ENCODE measurements at regions not wholly inside any gene's neighbourhood (a gene's known extent, or its start where the extent isn't known, plus 50 kb on each side); places are given as distances from the start of the nearest gene placed in this dataset.
"Not testable (repeated sequence)": the region's sequence is repeated elsewhere in the genome, so short reads cannot be mapped to it uniquely, and the experiment has no call there.

DNA sequence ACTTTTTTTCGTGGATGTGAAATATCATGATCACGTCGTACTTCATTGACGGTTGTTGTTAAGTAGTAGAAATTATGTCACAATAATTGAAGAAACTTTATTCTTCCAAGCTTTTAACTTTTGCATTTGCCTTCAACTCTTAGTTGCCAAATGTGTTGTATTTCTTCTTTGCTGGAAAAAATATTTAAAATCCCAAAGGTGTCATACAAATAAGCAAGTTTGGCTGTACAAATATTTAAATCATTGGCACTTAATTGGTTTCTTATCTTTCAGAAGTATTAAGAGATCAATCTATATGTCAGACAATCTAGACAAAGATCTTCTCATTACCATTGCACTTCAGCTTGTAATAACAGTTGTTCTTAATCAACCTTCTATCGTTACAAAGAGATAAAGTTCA lies 204.0 kb upstream of the HDAC4 start:
- peak; percentile 62 to 71 for DNase-seq

DNA sequence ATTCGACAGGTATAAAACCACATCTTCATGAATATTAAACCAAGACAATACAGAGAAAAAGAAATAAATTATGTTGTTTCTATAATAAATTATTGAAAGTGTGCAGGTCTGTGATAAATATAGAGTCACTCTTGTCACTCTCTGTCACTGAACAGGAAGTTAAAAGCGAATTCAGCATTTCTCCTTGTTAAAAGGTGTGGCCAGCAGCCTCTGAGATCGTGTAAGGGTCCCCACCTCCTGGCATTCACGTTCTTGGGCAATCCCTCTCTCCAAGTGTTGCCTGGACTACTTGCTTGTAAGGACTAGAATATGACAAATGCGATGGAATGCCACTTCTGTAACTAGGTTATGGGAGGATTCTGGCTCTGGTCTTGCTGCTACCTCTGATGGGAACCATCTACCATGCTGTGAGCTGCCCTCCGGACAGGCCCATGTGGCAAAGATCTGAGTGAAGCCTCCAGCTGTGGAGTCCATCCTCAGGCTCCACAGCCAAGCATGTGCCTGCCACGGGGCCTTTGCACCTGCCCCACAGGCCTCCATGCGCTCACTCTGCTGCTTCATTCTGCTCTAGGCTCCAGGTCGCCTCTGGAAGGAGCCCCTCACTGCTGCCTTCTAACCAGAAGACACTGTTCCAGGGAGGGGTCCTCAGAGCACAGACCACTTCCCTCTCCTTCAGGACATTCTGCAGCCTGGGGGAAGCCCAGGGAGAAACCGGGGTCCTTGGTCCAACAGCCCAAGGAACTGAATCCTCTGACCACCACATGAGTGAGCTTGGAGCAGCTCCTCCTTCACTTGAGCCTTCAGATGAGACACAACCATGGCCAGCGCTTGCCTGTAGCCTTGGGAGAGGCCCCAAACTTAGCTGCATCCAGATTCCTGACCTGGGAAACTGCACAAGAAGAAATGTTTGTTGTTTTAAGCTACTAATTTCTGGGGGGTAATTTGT lies 202.9 kb upstream of the HDAC4 start:
- no peak for DNase-seq

DNA sequence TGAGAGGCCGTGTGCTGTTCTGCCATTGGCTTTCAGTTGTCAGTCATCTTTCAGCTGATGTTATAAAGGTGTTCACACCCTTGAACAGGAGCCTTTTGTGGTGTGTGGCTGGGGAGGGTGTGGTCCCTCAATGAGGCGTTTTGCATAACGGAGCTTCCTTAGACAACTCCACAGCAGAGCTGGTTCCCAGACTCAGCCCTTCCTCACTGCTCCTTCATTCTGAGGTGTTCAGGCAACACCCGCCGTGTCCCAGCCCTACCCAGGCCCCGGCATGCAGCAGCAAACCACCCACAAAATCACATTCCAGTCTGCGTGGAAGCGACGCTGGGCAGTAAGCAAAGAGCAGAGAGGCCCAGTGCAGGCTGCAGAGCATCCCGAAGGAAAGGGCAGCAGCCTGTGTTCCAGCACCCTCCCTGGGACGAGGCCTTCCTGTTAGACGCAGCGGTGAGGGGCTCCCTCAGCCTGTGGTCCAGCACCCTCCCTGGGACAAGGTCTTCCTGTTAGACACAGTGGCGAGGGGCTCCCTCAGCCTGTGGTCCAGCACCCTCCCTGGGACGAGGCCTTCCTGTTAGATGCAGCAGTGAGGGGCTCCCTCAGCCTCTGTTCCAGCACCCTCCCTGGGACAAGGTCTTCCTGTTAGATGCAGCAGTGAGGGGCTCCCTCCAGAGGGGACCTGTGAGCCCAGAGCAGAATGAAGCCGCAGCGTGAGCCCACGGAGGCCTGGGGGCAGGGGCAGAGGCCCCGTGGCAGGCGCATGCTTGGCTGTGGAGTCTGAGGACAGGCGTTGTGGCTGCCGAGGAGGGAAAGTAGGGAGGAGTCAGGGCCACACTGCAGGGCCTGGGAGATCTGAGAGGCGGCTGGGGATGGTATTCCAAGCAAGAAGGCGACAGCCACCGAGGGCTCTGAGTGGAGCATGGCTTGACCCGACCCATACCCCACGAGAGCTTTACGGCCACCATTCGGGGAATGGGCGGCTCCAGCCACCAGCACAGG lies 201.8 kb upstream of the HDAC4 start:
- no peak for DNase-seq

DNA sequence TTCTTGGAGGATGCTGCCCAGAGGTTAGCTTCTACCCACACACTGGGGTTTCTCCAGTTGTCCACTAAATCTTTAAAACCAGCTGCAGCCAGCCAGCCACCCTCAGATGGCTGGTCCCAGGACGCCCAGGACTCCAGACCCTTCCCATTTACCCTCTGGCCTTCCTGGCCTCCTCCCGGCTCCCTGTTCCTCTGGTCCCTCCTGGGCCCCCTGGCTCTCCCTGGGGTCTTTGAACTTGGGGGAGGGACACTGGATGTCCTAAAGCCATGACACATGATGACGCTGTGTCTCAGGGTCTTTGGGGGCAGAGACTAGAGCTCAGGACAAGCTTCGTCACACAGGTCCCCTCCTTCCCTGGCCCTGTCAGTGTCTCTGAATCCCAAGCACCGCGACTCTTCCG lies 201.1 kb upstream of the HDAC4 start:
- no peak for DNase-seq

DNA sequence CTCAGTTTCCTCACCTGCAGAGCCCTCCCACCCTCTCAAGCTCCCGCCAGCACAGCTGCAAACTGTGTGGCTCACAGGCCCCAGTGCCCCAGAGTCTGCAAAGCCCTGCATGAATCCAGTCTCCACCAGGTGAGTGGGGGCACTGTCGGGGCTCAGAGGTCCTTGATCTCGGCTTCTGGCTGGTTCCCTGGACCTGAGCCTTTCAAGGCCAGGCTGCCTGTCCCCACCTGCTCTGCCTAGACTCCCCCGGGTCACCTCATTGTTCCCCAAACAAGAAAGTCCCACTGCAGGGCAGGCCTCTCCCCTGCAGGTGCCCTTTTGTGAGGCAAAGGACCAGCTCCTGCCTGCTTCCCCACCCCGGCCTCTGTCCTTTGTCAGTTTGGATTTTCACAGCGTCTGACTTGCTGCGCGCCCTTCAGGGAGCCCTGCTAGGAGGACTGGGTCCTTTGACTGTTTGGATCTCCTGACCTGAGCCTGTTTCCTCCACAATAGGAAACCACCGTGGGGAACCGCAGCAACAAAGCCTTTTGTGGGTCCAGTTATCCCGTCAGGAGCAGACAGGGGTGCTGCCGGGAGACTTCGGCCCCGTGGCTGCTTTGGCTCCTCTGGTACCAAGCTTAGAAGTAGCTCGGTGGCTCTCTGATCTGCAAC lies 200.5 kb upstream of the HDAC4 start:
- no peak for DNase-seq

DNA sequence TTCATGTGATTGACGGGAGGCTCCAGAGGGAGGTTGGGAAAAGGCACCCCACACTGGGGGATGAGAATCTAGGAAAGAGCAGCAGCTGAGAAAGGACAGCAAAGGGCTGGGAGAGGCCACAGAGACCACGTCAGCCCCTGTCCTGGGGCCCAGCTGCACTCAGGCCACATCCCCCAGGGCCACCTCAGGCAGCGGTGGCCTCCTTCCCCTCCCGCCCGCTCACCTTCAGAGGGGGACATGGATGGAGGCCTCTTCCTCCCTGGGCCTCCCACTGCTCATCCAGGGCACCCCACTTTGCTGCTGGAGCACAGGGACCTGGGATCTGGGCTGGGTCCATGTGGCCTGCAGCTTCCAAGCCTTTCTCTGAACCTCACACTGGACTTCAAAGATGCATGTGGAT lies 199.8 kb upstream of the HDAC4 start:
- DNase-seq: no peak

DNA sequence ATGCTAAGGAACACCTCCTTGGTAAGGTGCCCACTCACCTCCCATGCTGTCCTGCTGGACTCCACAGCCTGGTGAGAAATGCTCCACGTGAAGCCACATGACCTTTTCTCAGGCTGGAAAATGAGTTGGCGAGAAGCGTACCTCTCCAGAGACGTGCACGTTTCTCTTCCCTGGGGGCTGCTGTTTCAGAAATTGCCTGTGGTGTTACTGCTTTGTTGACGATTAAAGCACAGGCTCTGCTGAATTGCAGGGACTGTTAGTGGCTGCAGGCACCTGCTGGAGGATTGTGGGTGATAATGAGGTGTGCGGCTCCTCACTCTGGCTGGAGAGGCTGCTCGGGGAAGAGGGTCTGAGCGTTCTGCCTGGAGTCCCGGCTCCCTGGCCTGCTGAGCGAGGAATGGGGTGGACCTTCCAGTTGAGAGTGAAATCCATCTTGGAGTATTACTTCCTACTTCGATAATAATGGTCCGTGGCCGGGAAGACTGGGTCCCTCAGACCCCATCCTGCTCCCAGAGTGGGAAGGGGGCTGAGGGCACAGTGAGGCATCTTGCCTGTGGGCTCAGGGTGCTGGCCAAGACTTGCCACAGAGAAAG lies 199.3 kb upstream of the HDAC4 start:
- DNase-seq: no peak

DNA sequence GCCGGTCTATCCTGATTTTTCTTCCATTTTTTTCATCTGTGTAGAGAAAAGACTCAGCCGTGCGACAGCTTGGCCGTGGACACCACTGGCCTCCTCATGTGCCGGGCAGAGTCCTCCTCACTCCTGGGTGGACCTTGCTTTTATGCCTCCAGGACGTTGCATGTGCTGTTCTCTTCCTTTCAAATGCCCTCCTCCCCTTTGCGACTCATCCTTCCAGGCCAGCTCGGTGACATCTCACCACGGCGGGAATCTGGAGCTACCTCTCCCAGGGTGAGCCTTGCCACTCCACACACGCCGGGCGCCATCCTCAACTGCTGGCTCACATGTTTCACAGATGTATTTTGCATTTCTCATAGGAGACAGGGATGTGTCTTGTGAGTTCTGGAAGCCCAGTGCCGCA lies 198.5 kb upstream of the HDAC4 start:
- no peak for DNase-seq

DNA sequence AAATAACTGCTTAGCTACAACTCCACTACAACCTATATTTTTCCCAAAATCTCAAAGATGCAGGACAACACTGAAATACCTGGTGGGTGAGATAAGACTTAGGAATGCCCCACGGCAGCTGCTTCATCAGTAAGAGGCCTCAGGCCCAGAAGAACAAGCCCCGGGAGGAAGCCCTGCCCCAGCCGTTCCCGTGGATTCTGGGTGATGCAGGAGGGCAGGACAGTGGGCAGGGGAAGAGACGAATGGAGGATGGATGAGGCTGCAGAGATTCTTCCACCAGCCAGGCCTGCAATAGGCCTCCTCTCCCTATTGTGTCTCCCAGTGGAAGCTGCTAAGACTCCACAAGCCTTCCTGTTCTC lies 197.9 kb upstream of the HDAC4 start:
- DNase-seq: no peak

DNA sequence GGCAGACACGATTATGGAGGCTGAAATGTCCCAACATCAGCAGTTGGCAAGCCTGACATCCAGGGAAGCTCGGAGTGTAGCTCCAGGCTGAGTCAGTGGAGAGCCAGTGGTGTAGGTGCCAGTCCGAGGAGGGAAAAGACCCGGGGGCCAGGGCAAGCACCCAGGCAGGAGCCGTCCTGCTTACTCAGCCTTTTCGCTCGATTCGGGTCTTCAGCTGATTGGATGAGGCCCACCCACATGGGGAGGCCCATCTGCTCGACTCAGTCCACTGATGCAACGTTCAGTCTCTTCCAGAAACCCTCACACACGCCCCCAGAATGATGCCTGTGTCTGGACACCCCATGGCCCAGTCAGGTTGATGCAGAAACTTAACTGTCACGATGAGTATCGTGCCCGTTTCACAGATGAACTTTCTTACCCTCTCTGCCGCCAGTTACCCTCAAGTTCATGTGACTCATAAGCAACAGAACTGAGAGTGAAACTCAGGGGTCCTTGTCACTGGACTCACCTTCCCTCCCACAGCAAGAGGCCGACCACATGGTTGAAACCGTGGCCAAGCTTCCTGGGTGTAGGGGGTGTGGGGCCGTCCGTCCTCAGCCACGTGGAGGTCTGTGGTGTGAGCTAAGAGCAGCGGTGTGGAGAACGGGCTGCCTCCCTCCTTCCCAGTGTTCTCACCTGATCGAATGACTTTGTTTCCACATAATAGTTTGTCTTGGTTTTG lies 197.4 kb upstream of the HDAC4 start:
- DNase-seq: no peak

DNA sequence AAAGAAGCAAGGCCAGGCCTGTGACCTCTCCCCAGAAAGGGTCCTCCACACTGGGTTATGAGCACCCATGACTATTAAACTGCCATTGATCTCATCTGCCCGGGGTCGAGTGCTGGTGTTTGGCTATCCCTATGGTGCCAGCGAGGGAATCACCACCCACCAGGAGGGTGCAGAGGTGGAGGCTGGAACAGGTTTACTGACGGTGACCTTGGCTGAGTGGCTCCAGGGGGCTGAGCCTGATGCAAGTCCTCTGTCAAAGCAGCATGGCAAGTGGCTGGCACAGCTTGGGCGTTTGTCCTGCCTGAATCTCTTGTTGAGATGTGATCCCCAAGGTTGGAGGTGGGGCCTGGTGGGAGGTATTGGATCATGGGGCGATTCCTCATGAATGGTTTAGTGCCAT lies 196.4 kb upstream of the HDAC4 start:
- no peak for DNase-seq

DNA sequence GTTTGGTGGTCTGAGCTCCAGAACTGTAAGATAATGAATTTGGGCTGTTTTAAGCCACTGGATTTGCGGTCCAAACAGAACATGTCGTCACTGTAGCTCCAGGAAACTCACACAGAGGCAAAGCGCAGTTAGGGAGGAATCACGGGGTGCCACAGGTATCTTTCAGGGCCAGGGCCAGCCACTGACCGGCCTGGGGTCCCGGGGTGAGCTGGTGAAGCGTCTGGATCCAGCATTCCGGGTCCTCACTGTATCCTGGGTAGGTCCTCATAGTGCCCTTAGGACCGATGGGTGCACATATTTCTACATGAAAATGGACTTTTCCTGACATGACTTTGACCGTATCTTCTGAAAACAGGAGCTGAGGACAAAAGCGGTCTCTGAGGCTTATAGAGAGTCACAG lies 196.0 kb upstream of the HDAC4 start:
- DNase-seq: no peak

DNA sequence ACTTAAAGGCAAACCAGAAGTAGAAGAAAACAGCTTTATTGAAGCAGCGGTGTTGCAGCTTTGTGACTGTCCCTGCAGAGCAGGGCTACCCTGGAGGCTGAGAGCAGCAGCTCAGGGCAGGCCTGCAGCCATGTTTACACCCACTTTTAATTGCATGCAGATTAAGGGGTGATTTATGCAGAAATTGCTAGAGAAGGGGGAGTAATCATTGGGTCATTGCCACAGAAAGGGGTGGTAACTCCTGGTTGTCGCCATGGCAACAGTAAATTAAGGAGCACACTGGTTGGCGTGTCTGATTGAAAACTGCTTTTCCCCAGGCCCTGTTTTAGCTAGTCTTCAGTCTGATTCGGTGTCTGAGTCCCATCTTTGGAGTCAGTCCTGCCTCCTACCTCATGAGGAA lies 195.4 kb upstream of the HDAC4 start:
- no peak for DNase-seq

DNA sequence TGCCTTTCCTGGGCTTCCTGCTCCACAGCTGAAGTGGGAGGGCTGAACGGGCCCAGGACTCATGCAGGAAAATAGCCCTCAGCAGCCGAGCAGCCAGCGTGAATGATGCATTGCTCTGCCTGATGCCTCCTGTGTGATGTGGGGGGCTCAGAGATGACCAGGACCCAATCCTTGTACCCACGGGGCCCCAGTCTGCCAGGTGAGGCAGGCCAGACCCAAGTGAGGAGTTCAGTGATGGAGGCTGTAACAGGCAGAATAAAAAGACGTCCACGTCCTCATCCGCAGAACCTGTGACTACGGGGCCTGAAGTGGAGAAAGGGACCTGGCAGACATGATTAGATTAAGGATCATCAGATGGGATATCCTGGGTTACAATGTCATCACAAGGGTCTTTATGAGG lies 194.9 kb upstream of the HDAC4 start:
- no peak for DNase-seq

DNA sequence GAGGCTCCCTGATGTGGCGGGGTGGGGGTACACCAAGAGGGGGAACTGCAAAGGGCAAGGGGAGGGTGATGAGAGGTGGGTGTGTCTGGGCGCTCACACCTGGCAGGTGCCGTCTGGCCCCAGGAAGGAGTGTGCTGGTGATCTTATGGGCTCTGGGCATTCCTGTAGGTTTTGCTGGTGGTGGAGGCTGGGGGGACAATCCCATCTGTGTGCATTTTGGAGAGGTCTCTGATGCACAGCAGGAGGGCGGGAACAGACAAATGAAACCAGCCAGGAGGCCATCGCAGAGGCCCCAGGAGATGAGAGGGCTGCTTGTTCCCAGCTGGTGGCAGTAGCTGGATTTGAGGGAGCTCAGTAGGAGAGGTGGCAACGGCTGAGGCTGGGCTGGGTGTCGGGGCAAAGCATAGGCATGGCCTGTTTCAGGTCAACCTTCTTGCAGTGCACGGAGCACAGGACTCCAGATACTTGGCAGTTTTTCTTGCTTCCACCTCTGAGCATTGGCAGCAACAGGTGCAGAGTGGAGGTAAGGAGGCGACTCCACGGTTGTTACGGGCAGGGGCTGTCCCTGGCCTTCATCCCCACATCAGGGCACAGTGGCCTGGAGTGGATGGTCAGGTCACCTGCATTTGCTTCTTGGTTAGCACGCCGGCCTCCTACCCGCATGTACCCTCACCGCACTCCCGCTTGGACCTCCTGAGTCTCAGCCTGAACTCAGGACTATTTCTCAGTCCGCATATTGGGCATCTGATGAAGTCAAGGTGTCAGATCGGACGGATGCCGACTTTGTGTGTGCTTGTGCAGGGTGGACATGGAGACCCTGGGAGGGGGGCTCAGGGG lies 194.2 kb upstream of the HDAC4 start:
- no peak for DNase-seq

DNA sequence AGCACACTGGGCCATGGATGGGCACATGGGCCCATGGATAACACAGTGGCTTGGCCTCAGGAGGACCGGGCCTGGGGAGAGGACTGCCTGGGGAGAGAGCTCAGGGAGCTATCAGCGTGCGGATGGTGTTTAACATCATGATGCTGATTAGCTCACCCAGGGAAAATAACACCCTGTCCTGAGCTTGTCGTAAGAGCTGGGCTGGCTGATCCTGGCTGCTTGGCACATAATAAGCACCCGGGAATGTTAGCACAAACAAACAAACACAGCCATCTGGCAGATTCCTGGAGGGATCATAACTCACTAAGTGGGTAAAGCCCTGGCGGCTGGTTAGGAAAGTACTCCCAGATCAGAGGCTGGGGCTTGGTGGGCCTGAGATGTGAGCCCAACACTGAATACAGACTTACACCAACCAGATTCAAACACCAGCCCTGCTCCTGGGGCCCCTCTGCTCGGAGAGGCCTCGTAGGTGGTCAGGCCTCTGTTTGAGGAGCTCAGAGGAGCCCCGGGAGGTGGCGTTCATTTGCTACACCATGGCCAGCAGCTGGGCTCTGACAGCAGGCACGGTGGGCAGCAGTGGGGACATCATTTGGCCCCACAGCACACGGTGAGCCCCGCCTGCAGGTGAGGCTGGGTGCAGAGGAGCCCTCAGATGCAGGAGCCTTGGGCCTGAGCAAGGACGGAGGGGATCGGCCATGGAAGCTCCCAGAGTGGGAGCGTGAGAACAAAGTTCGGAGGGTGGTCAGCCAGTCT lies 193.4 kb upstream of the HDAC4 start:
- DNase-seq: no peak

DNA sequence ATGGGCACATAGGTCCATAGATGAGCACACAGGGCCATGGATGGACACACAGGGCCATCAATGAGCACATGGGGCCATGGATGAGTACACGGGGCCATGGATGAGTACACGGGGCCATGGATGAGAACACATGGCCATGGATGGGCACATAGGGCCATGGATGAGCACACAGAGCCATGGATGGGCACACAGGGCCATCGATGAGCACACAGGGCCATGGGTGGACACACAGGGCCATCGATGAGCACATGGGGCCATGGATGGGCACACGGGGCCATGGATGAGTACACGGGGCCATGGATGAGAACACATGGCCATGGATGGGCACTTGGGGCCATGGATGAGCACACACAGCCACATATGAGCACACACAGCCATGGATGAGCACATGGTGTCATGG lies 192.6 kb upstream of the HDAC4 start:
- no peak for DNase-seq

DNA sequence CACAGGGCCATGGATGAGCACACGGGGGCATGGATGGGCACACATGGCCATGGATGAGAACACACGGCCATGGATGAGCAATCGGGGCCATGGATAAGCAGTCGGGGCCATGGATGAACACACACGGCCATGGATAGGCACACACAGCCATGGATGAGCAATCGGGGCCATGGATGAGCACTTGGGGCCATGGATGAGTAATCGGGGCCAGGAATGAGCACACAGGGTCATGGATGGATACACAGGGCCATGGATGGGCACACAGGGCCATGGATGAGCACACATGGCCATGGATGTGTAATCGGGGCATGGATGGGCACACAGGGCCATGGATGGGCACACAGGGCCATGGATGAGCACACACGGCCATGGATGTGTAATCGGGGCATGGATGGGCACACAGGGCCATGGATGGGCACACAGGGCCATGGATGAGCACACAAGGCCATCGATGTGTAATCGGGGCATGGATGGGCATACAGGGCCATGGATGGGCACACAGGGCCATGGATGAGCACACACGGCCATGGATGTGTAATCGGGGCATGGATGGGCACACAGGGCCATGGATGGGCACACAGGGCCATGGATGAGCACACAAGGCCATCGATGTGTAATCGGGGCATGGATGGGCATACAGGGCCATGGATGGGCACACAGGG lies 191.9 kb upstream of the HDAC4 start:
- DNase-seq: not testable (repeated sequence)

All from right lung (tissue), 2 donors.